ENCODE measurements at regions not wholly inside any gene's neighbourhood (a gene's known extent, or its start where the extent isn't known, plus 50 kb on each side); places are given as distances from the start of the nearest gene placed in this dataset.

- TF ChIP-seq EZH2 (IDR thresholded peaks at IDR 0.05; ENCODE audit: low read depth, low read length, severe bottlenecking) (no peak), CHD2 (IDR thresholded peaks at IDR 0.05; ENCODE audit: low read length) (no peak), CTCF (IDR thresholded peaks at IDR 0.05; ENCODE audit: control extremely low read depth in 1 of 3, insufficient read depth in 1 of 3, low read depth in 1 of 3, low read length in 3 of 3) (no peak), POLR2A (IDR thresholded peaks at IDR 0.05; ENCODE audit: control extremely low read depth in 1 of 2, low read depth in 2 of 2, low read length in 2 of 2) (no peak), EP300 (IDR thresholded peaks at IDR 0.05; ENCODE audit: borderline replicate concordance in 1 of 2, low read depth in 2 of 2, low read length in 2 of 2) (no peak), HDAC6 (IDR thresholded peaks at IDR 0.05; ENCODE audit: low read depth, low read length) (no peak), CBX8 (IDR thresholded peaks at IDR 0.05; ENCODE audit: borderline replicate concordance, low read depth, low read length) (no peak), CBX5 (IDR thresholded peaks at IDR 0.05; ENCODE audit: low read depth, low read length) (no peak), RBBP5 (IDR thresholded peaks at IDR 0.05; ENCODE audit: borderline replicate concordance, low read depth, low read length) (no peak), RAD21 (IDR thresholded peaks at IDR 0.05 in 1 of 2, conservative IDR thresholded peaks at IDR 0.05 in 1 of 2; ENCODE audit: low read depth in 2 of 2, low read length in 2 of 2) (no peak), TEAD4 (IDR thresholded peaks at IDR 0.05; ENCODE audit: low read depth, low read length) (no peak), CREB1 (IDR thresholded peaks at IDR 0.05) (no peak)
Measured at GRCh38 chr11:80649186-80649585, 1208.4 kb upstream of the TENM4 start.

Data from H1 (cell line).